HEK293T (cell line): ENCODE measurements at regions not wholly inside any gene's neighbourhood (a gene's known extent, or its start where the extent isn't known, plus 50 kb on each side); places are given as distances from the start of the nearest gene placed in this dataset.

ENCODE experiments used
- FOXM1 ChIP-seq: fragments of 450-650 bp; IDR thresholded peaks from 2 replicates; pipeline ENCODE4 v1.6.1; 2017; ENCODE audit warnings: mild to moderate bottlenecking, borderline replicate concordance
- LEF1 ChIP-seq: fragments of 450-650 bp; IDR thresholded peaks from 2 replicates; pipeline ENCODE4 v1.6.1; 2017; ENCODE audit warnings: mild to moderate bottlenecking, borderline replicate concordance
- SP1 ChIP-seq: fragments of 450-650 bp; IDR thresholded peaks from 2 replicates; pipeline ENCODE4 v1.6.1; 2017
- ZNF384 ChIP-seq: fragments of 450-650 bp; IDR thresholded peaks from 2 replicates; pipeline ENCODE4 v1.6.1; 2016

DNA sequence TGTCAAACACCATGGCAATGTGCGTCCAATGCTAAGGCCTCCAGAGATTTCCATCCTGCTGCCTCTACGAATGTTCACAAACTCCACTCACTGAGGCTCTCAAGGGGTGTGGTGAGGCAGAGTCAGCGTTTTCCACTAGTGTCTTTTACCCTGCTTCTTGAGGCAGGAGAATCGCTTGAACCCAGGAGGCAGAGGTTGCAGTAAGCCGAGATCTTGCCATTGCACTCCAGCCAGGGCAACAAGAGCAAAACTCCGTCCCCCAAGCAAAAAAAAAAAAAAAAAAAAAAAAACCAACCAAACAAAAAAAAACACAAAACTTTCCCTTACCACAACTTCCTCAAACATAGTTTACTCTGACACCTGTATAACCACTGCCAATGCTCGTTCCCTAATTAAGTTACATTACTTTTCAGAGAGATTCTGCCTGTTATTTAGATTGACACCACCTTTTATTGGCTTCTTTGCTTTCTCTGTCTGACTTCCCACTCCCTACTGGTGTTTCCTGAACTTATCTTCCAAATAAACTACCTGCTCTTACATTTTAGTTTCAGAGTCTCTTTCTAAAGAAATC, 102.1 kb upstream of the ZNF746 start:
- TF ChIP-seq SP1 (no peak), ZNF384 (no peak), FOXM1 (no peak), LEF1 (no peak)
